ENCODE measurements at regions not wholly inside any gene's neighbourhood (a gene's known extent, or its start where the extent isn't known, plus 50 kb on each side); places are given as distances from the start of the nearest gene placed in this dataset.

DNA sequence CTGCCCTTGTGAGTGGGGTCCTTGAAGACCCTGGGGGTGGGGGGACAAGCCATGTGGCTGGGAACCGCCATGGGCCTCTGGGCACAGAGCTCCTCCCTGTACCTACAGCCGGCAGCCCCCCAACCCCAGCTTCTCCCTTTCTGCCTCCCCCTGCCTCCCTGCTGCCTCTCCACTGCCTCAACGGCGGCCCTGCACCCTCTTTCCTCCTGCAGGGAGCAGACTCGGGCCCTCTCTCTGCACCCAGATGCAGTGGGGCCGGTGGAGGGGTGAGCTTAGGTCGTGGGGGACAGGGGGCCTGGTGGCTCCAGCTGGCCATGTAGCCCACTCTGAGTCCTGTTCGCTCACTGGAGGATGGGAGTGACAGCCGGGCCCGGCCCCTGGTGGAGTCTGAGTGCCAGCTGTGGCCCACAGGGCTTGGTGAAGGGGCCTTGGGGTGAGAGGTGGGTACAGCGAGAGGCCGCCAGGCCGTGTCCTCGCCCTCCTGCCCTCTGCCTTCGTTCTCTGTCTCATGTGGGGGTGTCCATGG is 139.3 kb upstream of the COL5A1 start:
- no peak for DNase-seq

DNA sequence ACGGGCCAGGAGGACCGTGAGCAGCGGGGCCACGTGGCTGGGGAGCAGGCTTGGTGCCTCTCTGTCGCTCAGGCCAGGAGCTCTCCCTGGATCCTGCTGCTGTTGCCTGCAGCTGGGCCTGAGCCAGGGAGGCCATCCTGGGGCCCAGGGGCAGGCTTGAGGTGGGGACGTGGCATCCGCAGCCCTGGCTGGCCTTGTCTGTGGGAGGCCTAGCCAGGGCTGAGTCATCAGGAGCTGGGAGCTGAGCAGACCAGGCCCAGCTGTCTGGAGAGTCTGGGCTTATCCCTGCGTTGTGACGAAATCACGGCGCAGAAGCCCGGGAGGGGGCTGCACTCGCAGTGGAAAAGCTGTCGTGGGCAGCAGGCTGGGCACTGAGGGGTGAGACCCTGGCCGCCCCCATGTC is 138.8 kb upstream of the COL5A1 start:
- DNase-seq, result peak; percentile 80 to 96 (median 88)

DNA sequence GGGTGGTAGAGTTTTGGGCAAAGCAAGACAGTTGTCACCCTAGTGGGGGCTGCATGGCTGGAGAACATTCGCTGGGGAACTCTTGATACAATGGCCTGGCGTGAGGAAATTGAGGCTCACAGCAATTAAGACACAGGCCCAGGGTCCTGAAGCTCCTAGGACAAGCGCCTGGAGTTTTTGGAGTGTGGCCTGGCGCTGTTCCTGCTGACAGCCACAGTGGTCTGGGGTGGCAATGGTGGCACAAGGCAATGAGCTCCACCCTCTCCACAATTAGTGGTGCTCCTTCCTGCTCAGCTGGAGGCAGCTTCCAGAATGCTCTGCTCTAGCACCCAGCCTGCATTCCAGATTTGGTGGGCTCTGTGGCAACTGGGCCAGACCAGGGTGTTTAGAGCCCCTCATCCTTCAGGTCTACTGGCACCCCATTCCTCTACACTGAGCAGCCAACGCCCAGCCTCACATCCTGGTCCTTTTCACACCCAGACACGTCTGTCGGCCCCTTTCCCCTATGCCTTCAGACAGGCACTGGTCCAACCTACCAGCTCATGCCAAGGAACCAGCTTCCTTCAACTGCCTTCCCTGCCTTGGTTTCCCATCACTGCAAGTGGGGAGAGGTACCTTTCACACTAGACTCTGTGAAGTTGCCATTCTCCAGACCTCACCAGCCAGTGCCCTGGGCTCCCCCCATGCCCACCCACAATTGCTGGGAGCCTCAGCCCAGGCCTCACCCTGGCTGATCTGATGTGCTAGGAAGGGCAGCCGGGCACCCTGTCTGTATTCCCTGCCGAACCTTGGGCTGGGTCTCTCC is 138.1 kb upstream of the COL5A1 start:
- DNase-seq, result no peak

DNA sequence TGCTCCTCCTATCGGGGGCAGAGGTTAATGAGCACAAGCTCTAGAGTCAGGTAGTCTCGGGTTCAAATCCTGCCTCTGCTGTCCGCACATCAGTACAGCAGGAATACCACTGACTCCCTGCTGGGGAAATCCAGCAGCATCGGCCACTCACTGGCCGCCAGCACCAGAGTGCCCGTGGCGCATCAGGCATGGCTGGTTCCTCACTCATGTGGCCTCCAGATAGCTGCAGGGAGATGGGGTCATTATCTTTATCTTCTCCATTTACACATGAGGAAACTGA is 137.6 kb upstream of the COL5A1 start:
- no peak for DNase-seq

DNA sequence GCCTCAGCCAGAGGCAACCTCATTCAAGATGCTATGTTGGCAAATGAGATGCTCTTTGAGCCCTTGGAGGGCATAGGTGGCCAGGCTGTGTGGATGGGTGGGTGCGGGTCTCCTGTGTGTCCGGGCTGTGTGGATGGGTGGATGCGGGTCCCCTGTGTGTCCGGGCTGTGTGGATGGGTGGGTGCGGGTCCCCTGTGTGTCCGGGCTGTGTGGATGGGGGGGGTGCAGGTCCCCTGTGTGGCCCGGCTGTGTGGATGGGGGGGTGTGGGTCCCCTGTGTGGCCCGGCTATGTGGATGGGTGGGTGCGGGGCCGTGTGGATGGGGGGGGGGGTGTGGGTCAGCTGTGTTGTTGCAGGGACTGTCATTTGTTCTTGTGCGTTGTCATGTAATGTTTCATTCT is 136.6 kb upstream of the COL5A1 start:
- no peak for DNase-seq

DNA sequence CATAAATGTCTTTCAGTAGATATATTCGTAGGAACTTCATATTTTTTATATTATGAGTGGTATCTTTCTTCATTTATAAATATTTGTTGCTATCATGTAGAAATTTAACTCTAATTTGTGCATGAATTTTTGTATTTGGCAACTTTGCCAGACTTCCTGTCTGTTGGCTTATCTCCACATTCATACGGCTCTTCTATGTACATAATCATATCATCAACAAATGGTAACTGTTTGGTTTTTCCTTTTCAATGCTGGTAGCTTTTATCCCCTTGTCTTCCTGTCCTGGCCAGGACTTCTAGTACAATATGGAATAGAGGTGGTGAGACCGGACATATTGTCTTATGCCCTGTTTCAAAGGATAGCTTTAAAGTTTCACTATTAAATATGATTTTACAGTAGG is 132.3 kb upstream of the COL5A1 start:
- DNase-seq, result no peak

DNA sequence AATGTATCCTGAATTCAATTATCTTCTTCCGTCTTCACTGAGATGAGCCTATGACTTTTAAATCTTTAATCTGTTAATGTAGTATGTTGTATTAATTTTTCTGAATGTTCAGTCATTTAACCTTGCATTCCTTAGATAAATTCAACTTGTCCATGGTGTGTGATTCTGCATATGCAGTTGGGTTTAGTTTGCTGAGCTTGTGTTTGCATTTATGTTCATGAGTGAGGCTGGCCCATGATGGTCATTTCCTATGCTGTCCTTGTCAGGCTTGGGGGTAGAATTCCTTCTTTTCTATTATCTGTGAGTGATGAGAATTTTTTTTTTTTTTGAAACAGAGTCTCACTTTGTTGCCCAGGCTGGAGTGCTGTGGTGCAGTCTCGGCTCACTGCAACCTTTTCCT is 131.8 kb upstream of the COL5A1 start:
- DNase-seq, result no peak

DNA sequence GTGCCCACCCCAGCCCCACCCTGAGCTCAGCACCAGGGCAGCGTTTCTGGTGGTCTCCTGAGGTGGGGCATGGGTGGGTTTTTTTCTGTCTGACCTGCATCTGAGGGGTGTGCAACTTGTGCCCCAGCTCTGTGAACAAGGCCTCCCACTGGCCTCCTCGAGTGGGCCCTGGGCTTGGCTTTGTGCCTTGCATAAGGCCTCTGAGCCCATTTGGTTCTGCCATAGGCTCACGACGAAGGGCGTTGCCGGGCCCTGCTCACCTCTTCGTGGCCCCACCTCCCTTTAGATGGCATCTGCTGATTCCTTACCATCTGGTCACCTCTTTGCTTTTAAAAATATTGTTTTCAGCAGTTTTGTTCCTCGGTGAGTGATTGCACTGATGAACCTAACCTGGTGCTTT is 127.1 kb upstream of the COL5A1 start:
- DNase-seq, result no peak

DNA sequence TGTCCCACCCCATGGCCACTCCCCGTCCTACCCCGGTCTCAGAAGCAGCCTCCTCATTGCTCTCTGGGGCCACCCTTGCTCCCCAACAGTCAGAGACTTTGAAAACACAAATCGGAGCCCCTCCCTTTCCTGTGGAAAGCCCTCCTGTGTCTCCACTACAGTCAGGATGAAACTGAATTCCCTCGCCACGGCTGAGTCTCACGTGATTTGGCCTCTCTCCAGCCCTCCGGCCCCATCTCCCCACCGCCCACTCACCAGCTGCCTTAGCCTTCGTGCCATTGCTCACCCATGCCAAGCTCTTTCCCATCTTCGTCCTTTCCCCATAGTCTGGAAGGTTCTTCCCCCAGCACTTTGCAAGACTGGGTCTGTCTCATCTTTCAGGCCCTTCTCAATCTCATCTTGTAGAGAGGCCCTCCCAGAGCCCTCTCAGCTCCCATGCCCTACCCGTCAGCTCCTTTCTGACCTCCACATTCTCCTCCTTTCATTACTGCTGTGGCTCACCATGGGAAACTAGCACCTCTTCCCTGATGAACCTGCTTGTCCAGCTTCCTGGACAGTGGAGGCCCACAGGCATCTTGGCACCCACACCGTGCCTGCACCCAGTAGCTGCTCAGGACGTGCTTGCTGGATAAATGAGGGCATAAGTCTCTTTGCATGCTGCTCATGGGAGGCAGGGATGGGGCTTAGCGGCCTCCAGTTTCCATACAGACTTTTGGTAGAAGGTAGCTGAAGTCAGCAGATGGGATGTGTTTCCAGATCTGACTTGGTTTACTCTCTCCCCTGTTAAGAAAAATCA is 126.4 kb upstream of the COL5A1 start:
- DNase-seq, result peak in 1 of 3 donors; percentile 54

DNA sequence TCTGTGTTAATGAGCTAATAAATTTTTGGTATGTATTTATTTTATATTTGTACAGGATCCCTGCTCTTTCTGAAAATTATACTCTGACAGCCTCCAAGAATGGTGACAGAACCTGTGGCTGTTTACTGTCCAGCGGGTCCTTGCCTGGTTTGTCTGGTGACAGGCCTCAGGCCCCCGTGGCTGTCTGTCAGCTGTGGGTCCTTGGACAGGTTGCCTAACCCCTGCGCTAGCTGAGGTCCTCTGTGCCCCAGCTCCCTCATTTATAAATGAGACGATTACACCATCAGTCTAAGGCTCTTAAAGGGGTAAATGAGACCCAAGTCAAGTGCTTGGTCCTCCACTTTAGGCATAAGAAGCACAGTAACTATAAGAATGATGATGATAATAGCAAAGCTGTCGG is 125.1 kb upstream of the COL5A1 start:
- no peak for DNase-seq

DNA sequence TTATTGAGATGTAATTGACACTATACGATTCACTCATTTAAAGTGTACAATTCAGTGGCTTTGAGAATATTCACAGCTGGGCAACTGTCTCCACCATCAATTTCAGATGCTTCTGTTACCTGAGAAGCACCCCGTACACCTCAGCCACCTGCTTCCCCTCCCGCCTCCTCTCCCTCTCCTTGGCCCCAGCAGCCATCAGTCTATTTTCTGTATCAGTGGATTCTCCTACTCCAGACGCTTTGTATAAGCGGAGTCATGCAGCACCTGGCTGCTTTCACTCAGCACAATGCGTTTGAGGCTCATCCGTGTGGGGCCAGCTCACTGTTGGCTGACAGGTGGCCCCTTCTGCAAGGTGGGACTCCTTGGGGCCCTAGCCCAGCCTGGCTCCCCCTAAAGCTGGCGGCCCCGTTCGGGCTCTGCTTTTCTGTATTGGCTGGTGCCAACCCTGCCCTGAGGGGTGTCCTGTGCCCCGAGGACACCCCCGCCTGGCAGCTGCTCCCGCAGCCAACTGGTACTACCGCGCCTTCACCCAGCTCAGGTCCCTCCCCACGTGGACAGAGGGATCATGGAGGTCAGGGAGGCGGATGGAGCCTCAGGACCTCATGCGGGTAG is 124.4 kb upstream of the COL5A1 start:
- DNase-seq, result no peak

DNA sequence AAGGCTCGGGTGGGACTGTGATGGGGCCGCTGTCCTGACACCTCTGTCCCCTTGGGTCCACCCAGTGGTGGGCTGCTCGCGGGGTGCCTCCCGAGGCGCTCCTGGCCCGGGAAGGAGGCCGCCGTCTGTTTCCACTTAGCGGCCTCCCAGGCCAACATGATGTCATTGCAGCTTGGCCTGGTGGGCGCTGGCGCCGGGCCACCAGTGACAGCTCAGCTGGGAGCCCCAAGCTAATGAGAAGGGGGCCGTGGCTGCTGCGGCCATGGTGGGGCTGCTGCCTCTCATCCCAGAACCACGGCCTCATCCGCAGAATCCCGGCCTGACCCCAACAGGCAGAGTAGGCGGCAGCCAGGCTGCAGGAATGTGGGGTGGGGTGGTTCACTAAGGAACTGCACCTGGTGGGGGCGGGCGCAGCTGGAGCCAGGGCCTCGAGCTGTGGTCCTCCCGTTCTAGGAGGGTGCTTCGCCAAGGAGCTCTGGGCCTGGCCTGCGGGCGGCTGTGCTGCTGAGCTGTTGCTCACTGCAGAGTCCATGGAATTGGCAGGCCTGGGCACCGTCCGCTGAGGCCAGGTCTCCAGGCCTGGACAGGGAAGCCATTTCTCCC is 123.5 kb upstream of the COL5A1 start:
- DNase-seq, result peak in 2 of 3 donors; percentile 69 to 73

DNA sequence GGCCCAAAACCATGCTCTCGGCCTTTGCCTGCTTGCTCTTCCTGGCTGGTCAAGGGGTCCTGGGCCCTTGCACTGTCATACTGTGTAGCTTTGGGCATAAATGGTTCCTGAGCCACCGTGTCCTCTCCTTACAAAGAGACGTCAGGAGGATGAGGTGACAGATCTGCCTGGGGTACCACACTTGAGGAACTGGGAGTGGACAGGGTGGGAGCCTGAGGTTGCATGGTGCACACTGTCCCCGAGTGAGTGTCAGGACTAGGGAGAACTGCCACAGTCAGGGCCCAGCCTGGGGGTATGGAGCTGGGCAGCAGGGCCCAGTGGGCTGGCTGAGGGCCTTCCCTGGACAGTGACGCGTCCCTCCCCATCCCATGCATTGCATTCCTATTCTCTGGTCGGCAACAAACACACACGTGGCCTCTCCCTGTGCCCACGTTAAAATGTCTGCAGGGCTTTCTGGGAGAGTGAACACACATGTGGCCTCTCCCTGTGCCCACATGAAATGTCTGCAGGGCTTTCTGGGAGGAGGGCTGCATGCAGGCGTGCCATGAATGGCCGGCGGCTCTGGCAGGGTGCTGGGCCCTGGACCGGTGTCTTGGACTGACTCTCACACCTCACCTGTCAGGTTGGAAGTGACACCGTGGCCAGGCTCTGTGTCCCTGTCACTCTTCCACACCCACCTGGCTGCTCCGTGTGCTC is 122.1 kb upstream of the COL5A1 start:
- no peak for DNase-seq

DNA sequence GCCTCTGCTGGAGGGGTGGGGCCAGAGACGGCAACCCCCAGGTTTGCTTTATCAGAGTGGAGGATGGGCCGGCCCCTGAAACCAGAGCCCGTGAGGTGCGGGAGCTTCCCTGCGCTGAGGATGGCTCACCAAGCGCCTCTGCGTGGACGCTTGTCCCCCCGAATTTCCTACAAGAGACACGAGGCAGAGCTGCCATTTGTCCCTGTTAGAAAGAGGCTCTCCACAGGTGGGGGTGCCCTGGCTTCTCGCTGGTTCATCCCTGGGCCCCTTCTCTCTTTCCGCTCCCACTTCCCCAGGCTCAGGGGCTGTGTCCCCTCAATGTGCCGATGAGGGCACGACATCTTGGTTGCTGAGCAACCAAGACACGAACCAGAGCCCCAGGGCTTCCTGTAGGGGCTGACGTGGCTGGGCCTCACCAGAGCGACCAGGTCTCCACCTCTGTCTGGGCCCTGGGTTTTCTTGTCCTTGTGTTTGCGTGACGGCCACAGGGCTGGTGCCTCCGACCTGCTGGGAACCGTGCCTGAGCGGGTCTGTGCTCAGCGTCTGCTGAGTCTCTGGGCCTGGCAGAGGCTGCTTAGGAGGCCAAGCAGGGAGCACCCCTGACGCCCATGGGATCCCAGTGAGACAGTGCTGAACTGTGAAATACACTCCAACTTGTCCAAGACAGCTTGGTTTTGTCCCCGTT is 119.6 kb upstream of the COL5A1 start:
- DNase-seq, result no peak

DNA sequence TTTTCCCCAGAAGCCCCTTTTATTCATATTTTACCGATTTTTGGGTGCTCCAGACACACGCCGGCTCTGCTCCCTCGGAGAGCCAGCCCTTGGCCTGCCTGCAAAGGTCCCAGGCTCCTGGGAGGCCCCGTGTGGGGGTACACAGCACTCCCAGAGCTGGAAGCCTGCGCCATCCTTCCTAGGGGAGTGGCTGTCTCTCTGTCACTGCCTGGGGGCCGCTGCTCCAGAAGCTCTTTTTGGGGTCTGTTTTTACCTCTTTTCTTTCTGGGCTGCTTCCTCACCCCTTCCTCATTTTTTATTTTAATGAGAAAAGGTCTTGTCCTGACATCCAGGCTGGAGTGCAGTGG is 119.1 kb upstream of the COL5A1 start:
- DNase-seq, result no peak

DNA sequence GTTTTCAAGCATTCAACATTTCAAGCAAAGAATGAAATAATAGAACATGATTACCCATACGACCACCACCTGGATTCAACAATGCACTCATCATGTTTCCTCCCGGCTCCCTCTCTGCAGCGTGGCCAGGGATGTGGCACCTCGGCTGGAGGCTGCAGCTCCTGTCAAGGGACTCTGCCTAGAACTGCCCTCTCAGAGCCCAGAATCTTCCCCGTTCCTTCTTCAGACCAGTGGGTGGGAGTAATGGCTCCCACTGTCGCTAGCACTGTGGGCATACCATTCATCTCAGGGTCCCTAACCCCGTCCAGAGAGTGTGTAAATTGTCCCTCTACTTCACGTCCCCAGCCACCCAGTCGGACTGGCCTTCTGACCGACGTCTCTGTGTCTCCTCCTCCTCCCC is 118.6 kb upstream of the COL5A1 start:
- no peak for DNase-seq

DNA sequence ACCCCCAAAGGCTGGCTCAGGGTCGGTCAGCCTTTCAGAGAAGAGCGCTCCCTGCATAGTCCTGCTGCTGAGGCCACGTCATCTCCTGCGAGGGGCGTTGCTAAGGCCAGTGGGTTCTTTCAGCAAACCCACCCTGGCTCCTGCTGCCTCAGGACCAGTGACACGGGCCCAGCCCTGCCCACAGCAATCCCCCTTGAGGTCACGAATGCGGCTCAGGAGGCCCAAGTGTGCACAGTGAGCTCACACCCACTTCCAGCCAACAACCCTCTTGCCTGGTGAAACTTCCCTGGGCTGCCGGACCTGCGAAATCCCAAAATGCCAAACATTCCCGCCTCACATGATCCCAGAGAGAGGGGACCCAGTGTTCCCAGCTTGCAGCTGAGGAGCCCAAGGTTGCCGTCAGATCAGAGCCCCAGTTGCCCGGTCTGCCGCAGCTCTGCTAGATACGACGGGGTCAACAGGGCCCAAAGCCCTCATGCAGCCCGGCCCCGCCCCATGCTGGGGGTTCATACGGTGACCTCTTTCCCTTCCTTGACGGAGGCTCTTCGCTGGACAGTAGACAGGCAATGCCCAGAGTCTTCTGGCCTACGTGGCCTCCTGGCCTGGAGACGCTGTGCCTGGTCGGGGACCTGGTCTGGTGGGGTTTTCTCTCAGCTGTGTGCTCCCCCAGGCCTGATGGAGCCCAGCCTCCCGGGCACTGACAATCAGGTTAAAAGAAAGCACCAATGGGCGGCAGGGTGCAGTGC is 116.4 kb upstream of the COL5A1 start:
- DNase-seq, result no peak

DNA sequence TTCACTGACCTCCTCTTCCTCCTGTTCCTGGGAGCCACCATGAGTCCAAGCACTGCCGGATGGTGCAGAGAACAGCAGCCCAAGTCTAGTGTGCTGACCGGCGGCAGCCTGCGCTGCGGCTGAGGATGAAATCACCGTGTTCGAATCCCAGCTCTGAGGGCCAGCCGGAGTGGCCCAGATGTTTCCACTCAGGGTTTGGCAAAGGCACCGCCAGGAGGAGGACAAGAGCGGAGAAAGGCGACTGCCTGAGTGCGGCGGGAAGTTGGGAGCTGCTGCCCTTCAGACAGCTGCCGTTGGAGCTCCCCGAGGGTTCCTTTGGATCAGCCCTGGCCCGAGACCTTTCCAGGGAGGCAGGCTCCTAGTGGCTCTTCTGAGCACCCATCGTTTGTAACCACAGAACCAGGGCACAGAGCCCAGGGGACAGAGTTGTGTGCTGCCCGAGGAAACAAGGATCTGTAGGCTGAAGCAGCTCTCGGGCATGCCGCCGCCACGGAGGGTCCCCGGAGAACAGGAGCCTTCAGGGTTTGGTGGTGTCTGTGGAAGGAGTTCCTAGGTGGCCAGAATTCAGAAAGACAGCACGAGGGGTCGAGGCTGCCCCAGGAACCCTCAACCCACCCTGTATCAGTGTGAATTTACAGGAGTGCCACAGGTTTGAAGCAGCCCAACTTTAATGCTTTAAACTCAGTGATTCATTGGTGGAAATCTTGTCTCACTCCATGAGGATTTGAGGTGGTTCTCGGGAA is 115.6 kb upstream of the COL5A1 start:
- peak in 2 of 3 donors; percentile 81 to 89 for DNase-seq

DNA sequence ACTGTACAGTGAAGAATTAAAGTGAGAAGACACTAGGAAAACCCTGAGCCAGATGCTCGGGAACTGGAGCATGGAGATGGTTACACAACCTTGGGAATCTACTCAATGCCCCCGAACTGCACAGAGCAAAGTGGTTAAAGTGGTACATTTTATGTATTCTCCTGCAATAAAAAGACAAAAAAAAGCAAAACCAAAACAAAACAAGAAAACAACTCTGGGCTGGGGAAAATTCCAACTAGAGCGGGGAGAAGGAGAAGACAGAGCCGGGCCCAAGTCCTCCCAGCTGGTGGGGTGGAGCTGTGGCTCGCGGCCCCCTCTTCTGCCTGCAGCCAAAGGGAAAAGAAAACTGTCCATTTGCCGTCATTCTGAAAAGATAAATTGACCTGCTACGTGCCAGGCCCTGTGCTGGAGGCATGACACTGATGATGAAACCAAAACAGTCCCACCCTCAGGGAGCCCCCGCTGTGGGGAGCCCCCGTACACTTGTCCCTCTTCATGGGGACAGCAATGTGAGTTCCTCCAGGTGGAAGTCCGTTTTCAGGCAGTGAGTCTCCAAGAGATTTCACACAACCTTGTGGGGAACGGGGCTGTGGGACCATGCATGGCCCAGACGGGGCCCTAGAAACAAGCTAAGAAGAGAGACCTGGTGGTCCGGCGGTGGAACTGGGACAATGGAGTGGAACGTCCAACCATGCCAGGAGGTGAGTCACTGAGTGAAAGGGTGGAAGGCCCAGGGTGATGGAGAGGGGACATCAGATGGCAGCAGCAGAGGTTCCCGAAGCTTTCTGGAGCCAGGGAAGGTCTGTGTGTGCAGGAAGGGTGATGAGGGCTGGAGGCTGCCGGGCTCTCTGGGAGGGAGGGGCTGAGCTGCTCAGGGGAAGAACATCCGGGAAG is 114.8 kb upstream of the COL5A1 start:
- DNase-seq, result peak in 2 of 3 donors; percentile 64 to 86
